ENCODE measurements at regions not wholly inside any gene's neighbourhood (a gene's known extent, or its start where the extent isn't known, plus 50 kb on each side); places are given as distances from the start of the nearest gene placed in this dataset.

- TF ChIP-seq YY1 (IDR thresholded peaks at IDR 0.05; ENCODE audit: insufficient read depth, insufficient read length) = no peak
- no peak for TF ChIP-seq ZNF274 (IDR thresholded peaks at IDR 0.05; ENCODE audit: low read depth, low read length)
- TF ChIP-seq SUZ12 (IDR thresholded peaks at IDR 0.05; ENCODE audit: extremely low read depth, insufficient read depth, insufficient read length) = no peak
- H3K9ac ChIP-seq (ENCODE audit: insufficient read length, low read depth) = no peak overlapping the region
- no peak overlapping the region for H3K4me3 ChIP-seq (ENCODE audit: insufficient read length, low read depth)
- H3K4me1 ChIP-seq (ENCODE audit: insufficient read depth, insufficient read length) = no peaks in the 10 kb centered on the region
- H3K27me3 ChIP-seq (ENCODE audit: insufficient read depth, insufficient read length) = no peaks in the 10 kb centered on the region
- no peaks in the 10 kb centered on the region for H3K9me3 ChIP-seq (ENCODE audit: insufficient read depth, low read length)
- DNase-seq (ENCODE audit: low read depth, low spot score) = no peak
- no peaks in the 10 kb centered on the region for H3K36me3 ChIP-seq (ENCODE audit: insufficient read depth, insufficient read length, low read length)
These were observed 336.8 kb downstream of the WDR11 start for GRCh38 chr10:121188005-121188404.

- TF ChIP-seq ZNF274 (IDR thresholded peaks at IDR 0.05; ENCODE audit: low read depth, low read length) (no peak), YY1 (IDR thresholded peaks at IDR 0.05; ENCODE audit: insufficient read depth, insufficient read length) (no peak), SUZ12 (IDR thresholded peaks at IDR 0.05; ENCODE audit: extremely low read depth, insufficient read depth, insufficient read length) (no peak)
- H3K4me3 ChIP-seq (ENCODE audit: insufficient read length, low read depth) = no peak overlapping the region
- no peaks in the 10 kb centered on the region for H3K27me3 ChIP-seq (ENCODE audit: insufficient read depth, insufficient read length)
- H3K9ac ChIP-seq (ENCODE audit: insufficient read length, low read depth) = no peak overlapping the region
- H3K4me1 ChIP-seq (ENCODE audit: insufficient read depth, insufficient read length) = no peaks in the 10 kb centered on the region
- H3K9me3 ChIP-seq (ENCODE audit: insufficient read depth, low read length) = no peaks in the 10 kb centered on the region
- no peak for DNase-seq (ENCODE audit: low read depth, low spot score)
- H3K36me3 ChIP-seq (ENCODE audit: insufficient read depth, insufficient read length, low read length) = no peaks in the 10 kb centered on the region
These were observed 337.9 kb downstream of the WDR11 start for GRCh38 chr10:121189066-121189465.

- Histone ChIP-seq H3K4me1 (ENCODE audit: insufficient read depth, insufficient read length) (no peaks in the 10 kb centered on the region), H3K9ac (ENCODE audit: insufficient read length, low read depth) (no peak overlapping the region)
- no peak for TF ChIP-seq YY1 (IDR thresholded peaks at IDR 0.05; ENCODE audit: insufficient read depth, insufficient read length)
- no peak for TF ChIP-seq SUZ12 (IDR thresholded peaks at IDR 0.05; ENCODE audit: extremely low read depth, insufficient read depth, insufficient read length)
- no peak for TF ChIP-seq ZNF274 (IDR thresholded peaks at IDR 0.05; ENCODE audit: low read depth, low read length)
These were observed 343.7 kb downstream of the WDR11 start for GRCh38 chr10:121194696-121195523.

GRCh38 chr10:121195524-121195910 lies 344.4 kb downstream of the WDR11 start:
- H3K9me3 ChIP-seq (ENCODE audit: insufficient read depth, low read length) = no peaks in the 10 kb centered on the region
- no peak for TF ChIP-seq YY1 (IDR thresholded peaks at IDR 0.05; ENCODE audit: insufficient read depth, insufficient read length)
- no peak for TF ChIP-seq SUZ12 (IDR thresholded peaks at IDR 0.05; ENCODE audit: extremely low read depth, insufficient read depth, insufficient read length)
- H3K9ac ChIP-seq (ENCODE audit: insufficient read length, low read depth) = no peak overlapping the region
- no peak overlapping the region for H3K4me3 ChIP-seq (ENCODE audit: insufficient read length, low read depth)
- DNase-seq (ENCODE audit: low read depth, low spot score) = no peak
- H3K36me3 ChIP-seq (ENCODE audit: insufficient read depth, insufficient read length, low read length) = no peaks in the 10 kb centered on the region
- no peaks in the 10 kb centered on the region for H3K27me3 ChIP-seq (ENCODE audit: insufficient read depth, insufficient read length)
- H3K4me1 ChIP-seq (ENCODE audit: insufficient read depth, insufficient read length) = no peaks in the 10 kb centered on the region

More at GRCh38 chr10:121194696-121195523, 343.7 kb downstream of the WDR11 start:
- no peaks in the 10 kb centered on the region for H3K27me3 ChIP-seq (ENCODE audit: insufficient read depth, insufficient read length)
- H3K36me3 ChIP-seq (ENCODE audit: insufficient read depth, insufficient read length, low read length) = no peaks in the 10 kb centered on the region
- no peak for DNase-seq (ENCODE audit: low read depth, low spot score)
- H3K9me3 ChIP-seq (ENCODE audit: insufficient read depth, low read length) = no peaks in the 10 kb centered on the region
- H3K4me3 ChIP-seq (ENCODE audit: insufficient read length, low read depth) = no peak overlapping the region

- Histone ChIP-seq H3K36me3 (ENCODE audit: insufficient read depth, insufficient read length, low read length) (no peaks in the 10 kb centered on the region), H3K4me1 (ENCODE audit: insufficient read depth, insufficient read length) (no peaks in the 10 kb centered on the region), H3K27me3 (ENCODE audit: insufficient read depth, insufficient read length) (no peaks in the 10 kb centered on the region), H3K9ac (ENCODE audit: insufficient read length, low read depth) (no peak overlapping the region), H3K4me3 (ENCODE audit: insufficient read length, low read depth) (no peak overlapping the region), H3K9me3 (ENCODE audit: insufficient read depth, low read length) (no peaks in the 10 kb centered on the region)
- no peak for TF ChIP-seq YY1 (IDR thresholded peaks at IDR 0.05; ENCODE audit: insufficient read depth, insufficient read length)
- TF ChIP-seq ZNF274 (IDR thresholded peaks at IDR 0.05; ENCODE audit: low read depth, low read length) = no peak
- TF ChIP-seq SUZ12 (IDR thresholded peaks at IDR 0.05; ENCODE audit: extremely low read depth, insufficient read depth, insufficient read length) = no peak
- no peak for DNase-seq (ENCODE audit: low read depth, low spot score)
These were observed 347.9 kb downstream of the WDR11 start for GRCh38 chr10:121199081-121199480.

- Histone ChIP-seq H3K27me3 (ENCODE audit: insufficient read depth, insufficient read length) (no peaks in the 10 kb centered on the region), H3K36me3 (ENCODE audit: insufficient read depth, insufficient read length, low read length) (no peaks in the 10 kb centered on the region), H3K4me1 (ENCODE audit: insufficient read depth, insufficient read length) (peaks cover 2% of the 10 kb centered on the region), H3K9ac (ENCODE audit: insufficient read length, low read depth) (no peak overlapping the region), H3K4me3 (ENCODE audit: insufficient read length, low read depth) (no peak overlapping the region), H3K9me3 (ENCODE audit: insufficient read depth, low read length) (no peaks in the 10 kb centered on the region)
- no peak for DNase-seq (ENCODE audit: low read depth, low spot score)
- no peak for TF ChIP-seq ZNF274 (IDR thresholded peaks at IDR 0.05; ENCODE audit: low read depth, low read length)
- no peak for TF ChIP-seq SUZ12 (IDR thresholded peaks at IDR 0.05; ENCODE audit: extremely low read depth, insufficient read depth, insufficient read length)
- no peak for TF ChIP-seq YY1 (IDR thresholded peaks at IDR 0.05; ENCODE audit: insufficient read depth, insufficient read length)
These were observed 354.5 kb downstream of the WDR11 start for GRCh38 chr10:121205625-121206024.

GRCh38 chr10:121211446-121211845 lies 360.3 kb downstream of the WDR11 start:
- TF ChIP-seq ZNF274 (IDR thresholded peaks at IDR 0.05; ENCODE audit: low read depth, low read length) = no peak
- TF ChIP-seq YY1 (IDR thresholded peaks at IDR 0.05; ENCODE audit: insufficient read depth, insufficient read length) = no peak
- TF ChIP-seq SUZ12 (IDR thresholded peaks at IDR 0.05; ENCODE audit: extremely low read depth, insufficient read depth, insufficient read length) = no peak
- no peaks in the 10 kb centered on the region for H3K4me1 ChIP-seq (ENCODE audit: insufficient read depth, insufficient read length)
- no peaks in the 10 kb centered on the region for H3K9me3 ChIP-seq (ENCODE audit: insufficient read depth, low read length)
- H3K4me3 ChIP-seq (ENCODE audit: insufficient read length, low read depth) = no peak overlapping the region
- H3K9ac ChIP-seq (ENCODE audit: insufficient read length, low read depth) = no peak overlapping the region
- H3K36me3 ChIP-seq (ENCODE audit: insufficient read depth, insufficient read length, low read length) = no peaks in the 10 kb centered on the region
- no peak for DNase-seq (ENCODE audit: low read depth, low spot score)
- H3K27me3 ChIP-seq (ENCODE audit: insufficient read depth, insufficient read length) = no peaks in the 10 kb centered on the region
